ENCODE measurements at regions not wholly inside any gene's neighbourhood (a gene's known extent, or its start where the extent isn't known, plus 50 kb on each side); places are given as distances from the start of the nearest gene placed in this dataset.
"Not testable (repeated sequence)": the region's sequence is repeated elsewhere in the genome, so short reads cannot be mapped to it uniquely, and the experiment has no call there.

DNA sequence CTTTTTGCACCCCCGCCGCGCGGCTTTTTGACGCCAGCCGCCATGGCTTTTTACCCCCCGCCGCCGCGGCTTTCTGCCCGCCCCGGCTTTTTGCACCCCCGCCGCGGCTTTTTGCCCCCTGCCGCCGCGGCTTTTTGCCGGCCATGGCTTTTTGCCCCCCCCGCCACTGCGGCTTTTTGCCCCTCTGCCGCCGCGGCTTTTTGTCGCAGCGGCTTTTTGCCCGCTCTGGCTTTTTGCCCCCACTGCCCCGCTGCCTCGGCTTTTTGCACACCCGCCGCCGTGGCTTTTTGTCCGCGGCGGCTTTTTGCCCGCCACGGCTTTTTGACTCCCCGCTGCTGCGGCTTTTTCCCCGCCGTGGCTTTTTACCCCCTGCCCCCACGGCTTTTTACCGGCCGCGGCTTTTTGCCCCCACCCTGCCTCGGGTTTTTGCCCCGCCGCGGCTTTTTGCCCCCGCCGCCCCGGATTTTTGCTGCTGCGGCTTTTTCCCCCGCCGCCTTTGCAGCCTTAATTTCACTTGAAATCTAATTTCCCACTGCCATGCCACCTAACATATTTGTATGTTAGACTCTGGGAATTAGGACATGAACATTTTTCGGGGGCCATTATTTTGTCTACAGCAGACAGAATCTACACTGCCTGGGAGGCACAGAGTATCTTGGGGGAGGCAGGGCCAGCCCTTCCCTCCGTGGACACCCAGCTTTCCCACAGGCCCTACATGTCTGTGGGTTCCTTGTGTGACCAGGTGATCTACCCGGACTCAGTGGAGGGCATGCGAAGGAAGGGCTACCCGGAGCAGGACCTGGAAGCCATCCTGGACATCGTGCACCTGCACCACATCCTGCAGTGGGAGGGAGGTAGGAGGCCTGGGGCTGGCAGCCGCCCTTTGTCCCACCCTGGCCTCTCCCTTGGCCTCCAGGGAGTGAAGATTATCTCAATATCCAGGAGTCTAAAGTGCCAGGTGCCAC is 3031.0 kb upstream of the TEKT4 start:
- no peak for DNase-seq

DNA sequence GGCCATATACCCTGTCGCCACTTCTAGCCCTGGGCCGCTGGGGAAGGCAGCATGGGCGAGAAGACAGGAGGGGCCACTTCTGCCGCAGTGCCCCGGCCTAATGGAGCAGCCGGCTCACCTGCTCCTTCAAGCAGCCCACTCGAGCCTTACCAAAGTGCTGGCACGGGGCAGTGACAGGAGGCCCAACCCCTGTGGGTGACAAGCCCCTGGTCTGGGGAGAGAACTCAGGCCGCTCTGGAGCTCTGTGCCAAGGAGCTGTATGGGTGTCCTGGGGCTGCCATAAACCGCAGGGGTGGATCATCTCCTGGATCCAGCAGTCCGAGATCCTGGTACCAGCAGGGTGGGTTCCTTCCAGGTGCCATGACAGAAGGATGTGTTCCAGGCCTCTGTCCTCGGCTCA is 3029.0 kb upstream of the TEKT4 start:
- not testable (repeated sequence) for DNase-seq

DNA sequence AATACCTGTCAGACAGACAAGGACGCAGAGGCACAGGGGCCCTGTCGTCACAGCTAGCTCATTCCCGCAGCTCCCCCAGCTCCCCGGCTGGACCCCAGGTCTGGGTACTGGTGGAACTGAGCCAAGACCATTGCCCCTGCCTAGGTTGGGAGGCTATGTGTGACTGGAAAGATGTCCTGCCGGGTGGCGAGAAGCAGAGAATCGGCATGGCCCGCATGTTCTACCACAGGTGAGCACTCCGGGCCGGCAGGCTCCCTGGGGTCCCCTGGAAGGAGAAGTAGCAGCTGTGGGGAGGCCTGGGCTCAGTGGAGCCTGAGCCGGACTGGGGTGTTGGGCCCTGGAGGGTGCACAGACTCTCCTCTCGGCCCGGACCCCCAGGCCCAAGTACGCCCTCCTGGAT is 3028.3 kb upstream of the TEKT4 start:
- DNase-seq = not testable (repeated sequence)

DNA sequence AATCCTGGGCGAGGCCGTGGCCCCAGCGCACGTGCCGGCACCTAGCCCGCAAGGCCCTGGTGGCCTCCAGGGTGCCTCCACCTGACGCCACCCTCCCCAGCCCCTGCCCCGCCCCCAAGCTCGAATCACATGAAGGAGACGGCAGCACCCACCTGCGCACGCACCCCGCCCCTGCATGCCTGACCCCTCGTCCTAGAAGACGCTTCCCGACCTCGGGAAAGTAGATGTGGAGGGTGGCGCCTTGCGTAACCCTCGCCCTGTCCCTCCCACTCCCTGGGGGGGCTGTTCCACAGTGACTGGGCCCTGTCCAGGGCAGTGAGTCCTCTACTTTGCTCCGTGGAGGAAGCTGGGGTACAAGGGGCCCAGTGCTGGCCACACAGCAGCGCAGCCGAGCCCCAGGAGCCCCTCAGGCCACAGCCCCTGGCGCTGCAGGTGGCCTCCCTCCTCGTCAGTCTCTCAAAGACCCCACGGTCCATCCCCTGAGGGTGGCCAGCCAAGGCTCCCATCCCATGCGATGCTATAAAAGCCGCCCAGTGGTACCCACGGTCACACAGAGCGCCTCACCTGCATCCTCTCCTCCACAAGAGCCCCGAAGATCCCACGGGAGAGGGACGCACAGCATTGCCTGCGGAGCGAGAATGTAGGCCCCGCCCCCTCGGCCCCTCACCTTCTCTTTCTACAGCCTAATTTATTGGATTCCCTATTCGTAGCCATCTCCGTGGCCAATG is 3027.3 kb upstream of the TEKT4 start:
- not testable (repeated sequence) for DNase-seq

DNA sequence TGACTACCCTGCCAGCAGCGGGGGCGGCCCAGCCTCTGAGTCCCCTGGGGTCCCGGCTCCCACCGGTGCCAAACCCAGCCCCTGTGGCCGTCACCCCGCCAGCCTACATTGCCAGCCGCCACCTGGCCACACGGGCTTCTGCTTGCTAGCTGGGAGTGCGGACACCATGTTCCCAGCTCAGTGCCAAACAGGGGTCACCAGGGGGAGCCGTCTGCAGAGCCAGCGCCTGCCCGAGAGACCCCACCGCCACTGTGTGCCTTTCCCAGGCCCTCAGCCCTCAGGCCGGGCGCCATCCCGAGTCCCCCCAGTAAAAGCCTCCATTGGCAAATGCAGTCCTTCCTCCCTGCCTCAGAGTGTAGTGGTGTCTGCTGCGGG is 3026.8 kb upstream of the TEKT4 start:
- DNase-seq = not testable (repeated sequence)

DNA sequence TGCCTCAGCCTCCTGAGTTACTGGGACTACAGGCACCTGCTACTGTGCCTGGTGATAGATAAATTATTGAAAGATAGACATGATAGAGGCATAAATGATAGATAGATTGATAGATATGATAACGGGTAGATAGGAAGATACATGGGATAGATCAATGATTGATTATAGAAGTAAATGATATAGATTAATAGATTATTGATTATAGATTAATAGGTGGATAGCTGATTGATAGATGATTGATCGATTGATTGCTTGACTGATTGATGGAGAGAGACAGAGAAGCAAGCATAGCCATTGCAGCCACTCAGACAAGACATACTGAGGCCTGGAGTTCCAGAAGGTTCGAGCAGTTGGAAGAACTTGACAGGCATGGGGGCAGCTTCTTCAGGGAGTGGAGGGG is 3024.8 kb upstream of the TEKT4 start:
- DNase-seq = not testable (repeated sequence)

DNA sequence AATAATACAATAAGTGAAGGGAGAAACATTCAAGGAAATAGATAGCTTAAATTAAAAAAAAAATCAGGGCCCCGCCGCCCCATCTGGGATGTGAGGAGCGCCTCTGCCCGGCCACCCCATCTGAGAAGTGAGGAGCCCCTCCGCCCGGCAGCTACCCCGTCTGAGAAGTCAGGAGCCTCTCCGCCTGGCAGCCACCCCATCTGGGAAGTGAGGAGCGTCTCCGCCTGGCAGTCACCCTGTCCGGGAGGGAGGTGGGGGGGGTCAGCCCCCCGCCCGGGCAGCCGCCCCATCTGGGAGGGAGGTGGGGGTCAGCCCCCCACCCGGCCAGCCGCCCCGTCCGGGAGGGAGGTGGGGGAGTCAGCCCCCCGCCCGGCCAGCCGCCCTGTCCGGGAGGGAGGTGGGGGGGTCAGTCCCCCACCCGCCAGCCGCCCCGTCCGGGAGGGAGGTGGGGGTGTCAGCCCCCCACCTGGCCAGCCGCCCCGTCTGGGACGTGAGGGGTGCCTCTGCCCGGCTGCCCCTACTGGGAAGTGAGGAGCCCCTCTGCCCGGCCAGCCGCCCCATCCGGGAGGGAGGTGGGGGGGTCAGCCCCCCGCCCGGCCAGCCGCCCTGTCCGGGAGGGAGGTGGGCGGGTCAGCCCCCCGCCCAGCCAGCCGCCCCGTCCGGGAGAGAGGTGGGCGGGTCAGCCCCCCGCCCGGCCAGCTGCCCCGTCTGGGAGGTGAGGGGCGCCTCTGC is 3019.4 kb upstream of the TEKT4 start:
- not testable (repeated sequence) for DNase-seq

DNA sequence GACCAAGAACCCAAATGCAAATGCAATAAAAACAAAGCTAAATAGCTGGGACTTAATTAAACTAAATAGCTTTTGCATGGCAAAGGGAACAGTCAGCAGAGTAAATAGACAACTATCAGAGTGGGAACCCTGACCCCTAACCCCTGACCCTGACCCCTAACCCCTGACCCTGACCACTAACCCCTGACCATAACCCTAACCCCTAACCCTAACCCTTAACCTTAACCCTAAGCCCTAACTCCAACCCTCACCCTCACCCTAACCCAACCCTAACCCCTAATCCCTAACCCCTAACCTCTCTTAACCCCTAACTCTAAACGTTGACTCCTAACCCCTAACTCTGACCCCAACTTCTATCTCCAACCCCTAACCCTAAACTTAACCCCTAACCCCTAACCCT is 3014.3 kb upstream of the TEKT4 start:
- DNase-seq = not testable (repeated sequence)

DNA sequence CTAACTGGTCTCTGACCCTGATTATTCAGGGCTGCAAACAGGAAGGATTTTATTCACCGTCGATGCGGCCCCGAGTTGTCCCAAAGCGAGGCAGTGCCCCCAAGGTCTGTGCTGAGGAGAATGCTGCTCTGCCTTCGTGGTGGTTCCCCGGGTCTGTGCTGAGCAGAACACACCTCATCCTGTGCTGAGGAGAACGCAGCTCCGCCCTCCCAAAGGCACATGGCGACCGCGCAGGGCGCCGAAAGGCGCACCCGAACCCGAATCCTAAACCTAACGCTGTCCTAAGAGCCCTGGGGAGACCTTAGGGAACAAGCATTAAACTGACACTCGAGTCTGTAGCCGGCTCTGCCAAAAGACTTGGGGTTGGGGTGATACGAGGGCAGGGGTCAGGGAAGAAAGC is 3013.5 kb upstream of the TEKT4 start:
- not testable (repeated sequence) for DNase-seq

DNA sequence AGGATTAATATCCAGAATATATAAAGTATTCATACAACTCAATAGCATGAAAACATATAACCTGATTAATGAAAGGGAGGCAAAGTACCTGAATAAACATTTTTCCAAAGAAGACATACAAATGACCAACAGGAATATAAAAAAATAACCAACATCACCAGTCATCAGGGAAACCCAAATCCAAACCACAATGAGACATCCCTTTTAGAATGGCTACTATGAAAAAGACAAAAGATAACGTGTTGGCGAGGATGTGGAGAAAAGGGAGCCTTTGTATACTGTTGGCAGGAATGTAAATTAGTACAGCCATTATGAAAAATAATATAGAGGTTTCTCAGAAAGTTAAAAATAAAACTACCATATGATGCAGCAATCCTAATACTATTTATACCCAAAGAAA is 2999.5 kb upstream of the TEKT4 start:
- DNase-seq = not testable (repeated sequence)

DNA sequence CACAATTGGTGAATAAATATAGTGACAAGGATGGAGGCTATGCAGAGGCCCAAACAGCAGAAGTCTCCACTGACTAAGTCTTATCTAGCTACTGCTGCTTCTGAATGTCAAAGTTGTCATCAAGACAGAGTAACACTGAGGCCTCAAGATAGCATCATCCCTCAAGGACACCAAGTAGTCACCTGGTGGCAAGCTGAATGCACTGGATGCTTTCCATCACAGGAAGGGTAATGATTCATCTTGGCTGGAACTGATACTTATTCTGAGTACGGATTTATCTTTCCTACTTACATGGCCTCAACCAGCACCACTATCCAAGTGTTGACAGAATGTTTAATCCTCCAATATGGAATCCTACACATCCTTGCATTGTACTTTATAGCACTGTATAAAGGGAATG is 2997.8 kb upstream of the TEKT4 start:
- DNase-seq = not testable (repeated sequence)

DNA sequence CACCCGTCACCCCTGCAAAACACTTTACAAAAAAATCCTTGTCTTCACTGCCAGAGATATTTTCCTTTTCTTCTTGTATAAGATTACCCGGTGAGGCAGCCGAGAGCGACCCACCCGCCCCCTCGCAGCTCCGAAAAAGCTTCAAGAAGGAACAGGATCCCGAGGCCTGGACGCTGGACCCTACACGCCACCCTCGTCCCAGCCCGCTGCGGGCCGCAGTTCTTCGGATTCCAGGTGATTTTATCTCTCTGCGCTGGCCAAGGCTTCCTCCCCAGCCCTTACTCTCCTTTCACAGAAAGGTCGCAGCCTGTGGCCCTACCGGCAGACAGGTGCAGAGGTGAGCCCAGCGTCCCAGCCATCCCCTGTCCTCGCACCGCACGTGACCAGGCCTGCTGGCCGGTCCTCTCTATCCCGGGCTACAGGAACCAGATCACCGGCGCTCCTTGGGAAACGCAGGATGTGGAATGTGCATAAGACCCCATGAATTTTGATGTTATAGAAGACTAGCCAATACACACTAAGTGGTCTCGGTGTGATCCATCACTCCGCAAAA is 2993.5 kb upstream of the TEKT4 start:
- DNase-seq = not testable (repeated sequence)

DNA sequence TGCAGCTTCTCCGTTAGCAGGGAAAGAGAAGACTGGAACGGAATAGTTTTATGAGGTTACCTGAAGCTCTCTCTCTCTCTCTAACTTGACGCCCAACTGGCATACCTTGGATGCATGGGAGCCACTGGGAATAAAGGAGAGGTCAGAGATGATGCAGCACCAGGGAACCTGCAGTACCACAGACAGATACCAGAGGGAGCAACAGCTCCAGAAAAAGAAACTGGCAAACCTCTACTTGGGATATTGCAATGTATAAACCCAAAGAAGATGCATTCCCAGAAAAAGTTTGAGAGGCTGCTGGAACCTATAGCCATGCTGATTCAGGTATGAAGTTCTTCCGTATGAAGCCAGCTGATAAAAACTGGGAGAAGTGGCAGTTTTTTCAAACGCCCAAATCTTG is 2976.1 kb upstream of the TEKT4 start:
- not testable (repeated sequence) for DNase-seq

DNA sequence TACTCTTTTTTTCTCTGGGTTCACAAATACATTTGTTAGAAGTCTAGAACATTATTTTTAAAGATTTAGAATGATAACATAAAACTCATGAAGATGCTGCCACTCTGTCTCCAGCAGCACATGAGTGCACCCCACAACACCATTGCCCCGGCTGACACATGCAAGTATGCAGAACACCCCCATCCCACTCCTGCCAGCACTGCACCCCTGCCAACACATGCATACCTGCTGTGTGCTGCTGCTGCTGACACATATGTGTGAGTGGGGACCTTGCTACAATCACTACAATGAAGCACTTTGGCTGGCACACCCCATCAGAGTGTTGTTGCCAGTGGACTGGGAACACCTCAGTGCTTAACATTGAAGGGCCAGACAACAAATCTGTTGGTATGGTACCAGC is 2953.6 kb upstream of the TEKT4 start:
- not testable (repeated sequence) for DNase-seq
